ENCODE measurements at regions not wholly inside any gene's neighbourhood (a gene's known extent, or its start where the extent isn't known, plus 50 kb on each side); places are given as distances from the start of the nearest gene placed in this dataset.

- DNase-seq = no peak
Measured at GRCh38 chr4:74653331-74654229, 140.7 kb downstream of the BTC start.

DNA sequence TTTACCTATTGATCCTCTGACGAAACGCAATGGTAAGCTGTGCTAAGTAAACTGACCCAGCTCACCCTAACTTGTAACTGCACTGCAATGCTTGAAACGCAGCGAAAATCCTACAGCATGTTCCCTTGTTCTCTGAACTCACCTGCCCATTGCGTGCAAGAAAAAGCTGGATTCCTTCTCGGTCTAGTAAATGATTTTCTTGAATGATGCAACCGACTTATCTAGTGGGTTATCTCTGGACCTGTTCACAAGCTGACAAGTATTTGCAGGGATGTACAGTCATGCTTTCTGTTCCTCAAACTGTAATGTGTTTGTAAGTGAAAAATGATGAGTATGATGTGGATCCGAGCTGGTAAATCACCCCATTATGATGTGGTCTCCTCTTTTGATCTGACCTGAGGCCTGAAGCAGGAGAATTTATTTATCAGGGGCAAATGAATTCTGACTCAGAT, 140.1 kb downstream of the BTC start:
- no peak for DNase-seq

DNA sequence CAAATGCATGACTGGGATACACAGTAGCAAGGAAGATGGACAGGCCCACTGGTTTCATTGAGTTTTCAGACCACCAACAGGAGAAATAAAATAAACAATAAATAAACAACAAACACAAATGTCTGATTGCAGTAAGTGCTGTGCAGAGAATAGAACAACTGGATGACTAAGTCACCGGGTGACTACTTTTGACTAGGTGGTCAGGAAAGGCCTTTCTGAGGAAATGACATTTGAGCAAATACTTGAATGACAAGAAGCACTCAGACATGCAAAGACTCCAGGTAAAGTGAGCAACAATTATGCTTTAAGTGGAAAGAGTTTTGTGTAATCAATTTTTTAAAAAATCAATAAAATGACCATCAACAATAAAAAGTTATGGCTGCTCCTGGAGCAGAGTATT, 137.7 kb downstream of the BTC start:
- no peak for DNase-seq

- DNase-seq = no peak
Measured at GRCh38 chr4:74658116-74658515, 136.2 kb downstream of the BTC start.

- no peak for DNase-seq
Measured at GRCh38 chr4:74659576-74660411, 134.5 kb downstream of the BTC start.

DNA sequence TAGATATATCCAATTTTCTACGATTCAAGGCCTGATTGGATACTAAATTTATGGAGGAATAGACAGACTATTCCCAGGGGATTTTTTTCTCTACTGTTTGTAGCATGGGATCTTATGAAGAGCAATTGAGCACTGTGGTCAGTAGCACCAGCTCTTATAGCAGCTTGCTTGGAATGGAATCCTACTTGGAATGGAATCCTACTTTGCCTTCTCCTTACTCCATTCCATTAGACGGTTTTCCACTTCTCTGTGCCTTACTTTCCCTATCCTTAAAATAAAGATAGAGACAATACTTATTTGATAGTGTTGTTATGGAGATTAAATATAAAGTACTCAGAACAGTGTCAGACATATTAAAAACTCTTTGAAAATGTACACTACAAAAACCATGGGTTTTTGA, 133.5 kb downstream of the BTC start:
- DNase-seq = no peak

DNA sequence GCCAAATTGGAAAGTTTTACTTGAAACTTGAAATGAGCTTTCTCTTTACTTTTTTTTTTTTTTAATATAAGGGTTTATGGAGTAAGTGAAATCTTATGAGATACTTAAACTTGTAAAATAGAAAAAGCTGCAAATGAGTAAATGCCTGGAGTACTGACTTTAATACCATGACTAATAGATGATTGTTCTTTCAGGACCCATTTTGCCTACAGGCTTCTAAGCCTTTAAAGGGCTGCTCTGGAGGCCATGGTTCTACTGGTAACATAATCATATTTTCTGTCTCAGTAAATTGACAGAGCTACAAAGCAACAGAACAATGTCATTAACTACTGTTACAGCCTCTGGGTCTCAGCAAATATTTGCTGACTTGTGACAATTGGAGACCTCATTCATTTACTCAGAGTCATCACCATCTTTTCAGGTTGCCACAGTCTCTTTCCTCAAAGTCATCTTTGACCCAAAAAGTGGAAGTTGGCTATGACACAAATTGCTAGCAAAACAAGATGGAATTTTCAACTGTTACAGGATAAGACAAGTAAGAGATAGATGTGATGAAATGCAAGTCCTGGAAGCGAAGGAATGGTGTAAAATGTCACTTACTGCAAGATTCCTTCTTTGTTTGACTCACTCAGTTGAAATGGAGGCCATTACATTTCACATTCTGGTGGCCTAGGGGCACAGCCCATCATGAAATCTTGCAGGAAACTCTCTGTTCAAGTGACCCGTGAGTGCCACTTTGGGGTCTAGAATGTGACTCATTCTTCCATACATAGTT, 132.7 kb downstream of the BTC start:
- DNase-seq = no peak

DNA sequence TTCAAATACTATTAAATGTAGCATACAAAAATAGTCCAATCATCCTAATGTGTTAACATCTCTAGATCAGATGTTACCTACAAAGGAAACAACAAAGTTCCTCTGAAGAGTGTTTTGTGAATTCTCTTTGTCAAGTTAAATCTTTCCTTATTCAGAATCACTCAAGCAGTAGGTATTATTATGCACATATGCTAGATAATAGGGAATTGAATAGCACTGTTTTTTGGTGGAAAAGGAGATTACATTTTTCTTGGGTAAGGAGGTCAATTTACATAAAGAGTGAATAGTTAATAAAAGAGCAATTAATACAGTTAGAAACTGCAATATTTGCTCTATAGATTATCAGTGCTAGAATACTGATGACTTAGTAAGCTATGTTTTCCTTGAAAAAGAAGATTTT, 130.7 kb downstream of the BTC start:
- no peak for DNase-seq

- DNase-seq = peak; percentile 23
Measured at GRCh38 chr4:74665346-74665745, 129.0 kb downstream of the BTC start.

DNA sequence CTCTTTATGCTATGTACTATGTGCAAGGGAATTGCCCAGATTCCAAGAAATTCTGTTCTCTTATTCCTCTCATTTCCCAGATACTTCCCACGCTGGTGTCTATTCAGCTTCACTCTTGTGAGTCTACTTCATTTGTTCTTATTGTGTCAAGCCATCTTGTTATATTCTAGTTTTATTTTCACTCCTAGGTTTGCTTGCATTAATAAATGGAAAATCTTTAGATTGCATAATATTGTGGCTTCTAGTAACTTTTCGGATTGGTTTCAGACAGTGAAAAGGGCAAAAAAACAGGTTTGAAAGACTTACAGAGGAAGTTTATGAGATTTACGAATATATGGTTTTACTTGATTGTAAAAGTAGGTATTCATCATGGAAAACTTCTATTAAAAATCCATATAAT, 128.4 kb downstream of the BTC start:
- DNase-seq = no peak

- DNase-seq = no peak
Measured at GRCh38 chr4:74667438-74667837, 126.9 kb downstream of the BTC start.

GRCh38 chr4:74667944-74668343, 126.4 kb downstream of the BTC start:
- no peak for DNase-seq

DNA sequence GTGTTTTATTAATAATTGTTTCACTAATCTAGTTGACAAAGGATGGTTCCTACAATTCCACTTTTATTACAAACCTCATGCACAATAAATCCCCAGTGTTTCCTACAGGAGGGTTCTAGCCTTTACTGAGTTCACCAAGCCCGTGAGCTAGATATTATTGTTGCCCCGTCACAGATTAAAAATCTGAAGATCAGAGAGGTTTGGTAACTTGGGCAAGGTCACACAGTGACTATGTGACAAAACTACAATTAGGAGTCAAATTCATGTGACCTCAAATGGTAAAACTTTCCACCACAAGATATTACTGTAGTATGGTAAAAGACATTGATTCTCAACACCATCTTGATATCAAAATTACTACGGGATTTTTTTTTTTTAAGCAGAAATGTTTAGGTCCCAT, 124.6 kb downstream of the BTC start:
- no peak for DNase-seq

DNA sequence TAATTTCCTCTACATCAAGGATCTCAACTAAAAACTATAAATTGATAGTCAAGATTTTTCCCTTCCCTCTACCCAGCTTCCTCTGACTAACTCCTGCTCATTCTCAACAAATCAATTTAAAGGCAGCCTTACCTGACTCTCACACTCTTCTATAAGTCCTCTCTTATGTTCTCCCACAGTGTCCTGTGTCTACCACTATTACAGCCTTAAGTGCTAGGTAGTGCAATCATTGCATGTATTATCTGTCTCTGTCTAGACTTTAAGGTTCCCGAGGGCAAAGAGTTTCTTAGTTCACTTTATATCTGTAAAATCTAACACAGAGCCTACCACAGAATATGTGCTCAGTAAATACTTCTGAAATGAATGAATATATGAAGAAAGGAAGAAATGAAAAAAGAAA, 123.7 kb downstream of the BTC start:
- DNase-seq = no peak

DNA sequence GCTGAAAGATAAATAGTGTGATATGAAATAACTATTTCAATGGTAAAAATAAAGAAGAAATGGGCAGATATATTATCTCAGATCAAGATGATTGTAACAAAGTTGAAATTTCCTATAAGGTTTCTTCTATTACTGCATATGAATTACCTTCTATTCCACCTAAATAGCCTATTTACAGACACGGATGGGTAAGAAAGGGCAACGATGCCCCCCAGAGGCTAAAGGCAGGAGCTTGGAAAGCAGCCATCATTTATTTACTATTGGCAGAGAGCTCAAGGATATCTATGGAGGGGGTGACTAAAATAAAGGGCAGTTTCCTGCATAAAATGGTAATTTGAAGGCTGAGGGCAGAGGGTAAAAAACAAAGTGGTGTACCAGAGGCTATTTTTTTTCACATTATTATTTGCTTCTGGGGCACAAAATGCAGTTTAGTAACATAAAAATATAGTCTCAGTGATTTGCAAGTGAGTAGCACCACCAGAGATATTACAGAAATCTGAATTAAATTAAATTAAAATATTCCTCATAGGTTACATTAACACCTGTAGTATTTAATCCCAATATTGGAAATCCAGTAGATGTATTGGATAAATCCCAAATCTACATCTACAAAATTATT, 123.1 kb downstream of the BTC start:
- peak; percentile 33 for DNase-seq

DNA sequence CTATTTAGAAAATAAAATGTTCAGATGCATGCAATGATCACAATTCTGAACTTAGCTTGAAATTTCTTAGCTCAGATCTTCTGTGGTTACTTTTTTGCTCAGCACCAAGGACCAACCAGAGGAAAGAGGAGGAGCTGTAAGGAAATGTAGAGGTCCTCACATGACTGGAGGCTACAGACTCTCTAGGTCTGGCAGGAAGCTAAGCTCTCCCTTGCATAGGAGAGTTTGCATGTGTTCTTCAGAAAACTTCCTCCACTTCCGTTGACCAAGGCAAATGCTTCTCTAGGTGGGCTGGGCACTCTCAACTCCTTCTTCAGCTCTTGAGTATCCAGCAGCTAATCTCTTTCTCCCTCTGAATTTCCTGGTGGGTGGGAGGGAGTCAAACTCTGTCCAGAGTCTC, 119.6 kb downstream of the BTC start:
- DNase-seq = no peak

DNA sequence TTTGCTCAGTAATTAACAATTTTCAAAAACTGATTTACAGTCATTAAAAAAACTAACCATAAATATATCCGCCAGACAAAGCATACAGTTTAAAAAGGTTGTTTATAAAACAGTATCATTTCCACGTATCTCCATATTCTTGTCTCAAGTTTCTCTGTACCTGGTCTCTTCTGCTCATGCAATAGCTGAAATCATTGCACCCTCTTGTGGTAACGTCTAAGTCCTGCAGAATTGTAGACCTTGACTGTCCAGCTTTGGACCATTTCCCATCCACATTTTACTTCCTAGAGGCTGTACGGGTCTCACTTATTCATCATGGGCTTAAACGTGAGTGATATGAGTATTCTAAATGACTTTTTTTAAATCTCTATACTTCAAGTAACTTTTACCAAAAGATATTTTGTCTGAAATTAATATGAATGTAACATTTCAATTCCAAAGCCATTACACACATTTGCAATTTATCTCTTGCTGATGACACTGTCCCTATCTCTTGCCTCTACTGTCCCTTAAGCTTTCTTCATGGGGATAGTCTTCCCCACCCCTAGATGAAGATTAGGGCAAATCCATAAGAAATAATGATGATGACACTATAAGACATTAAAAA, 118.5 kb downstream of the BTC start:
- DNase-seq = no peak

- DNase-seq = no peak
Measured at GRCh38 chr4:74682567-74683359, 111.6 kb downstream of the BTC start.

- no peak for DNase-seq
Measured at GRCh38 chr4:74692972-74693371, 101.4 kb downstream of the BTC start.

Data from stimulated activated CD4-positive, alpha-beta T cell treated with anti-CD3 and anti-CD28 coated beads, Interleukin-1b, Interleukin-23, amount 100 ng/mL, for 48 hours (primary cell).